Spinal cord (tissue), 9 donors: ENCODE measurements at regions not wholly inside any gene's neighbourhood (a gene's known extent, or its start where the extent isn't known, plus 50 kb on each side); places are given as distances from the start of the nearest gene placed in this dataset.

Experiments
- DNase-seq, 6 donors: peaks; one replicate each; pipeline versions ENCODE4 v3.0.0 to v3.0.0-alpha.2; 2013 to 2015; ENCODE audit warnings: low spot score in 6 of 6, low read depth in 4 of 6
- H3K27ac ChIP-seq: one replicate; pipeline ENCODE4 v1.5.1; 2013; ENCODE audit warnings: low read depth, low read length, control low read depth
- H3K27me3 ChIP-seq: one replicate; pipeline ENCODE4 v1.6.1; 2013; ENCODE audit warnings: low read length; ENCODE audit not compliant: control insufficient read depth, insufficient read depth
- H3K36me3 ChIP-seq: one replicate; pipeline ENCODE4 v1.6.1; 2013; ENCODE audit warnings: low read length; ENCODE audit not compliant: control insufficient read depth, insufficient read depth
- H3K4me1 ChIP-seq: one replicate; pipeline ENCODE4 v1.6.1; 2013; ENCODE audit warnings: low read length; ENCODE audit not compliant: control insufficient read depth, insufficient read depth
- H3K4me3 ChIP-seq: one replicate; pipeline ENCODE4 v1.5.1; 2013; ENCODE audit warnings: low read depth, low read length, control low read depth
- H3K9me3 ChIP-seq: one replicate; pipeline ENCODE4 v1.6.1; 2013; ENCODE audit warnings: low read length; ENCODE audit not compliant: control insufficient read depth, insufficient read depth
- WGBS: methylation state at CpG from one replicate; pipeline ENCODE4 v1.1.5; 2013; ENCODE audit warnings: missing lambda C conversion rate; ENCODE audit not compliant: insufficient coverage; 5-methylcytosine and 5-hydroxymethylcytosine counted together
- donor health status: healthy.

DNA sequence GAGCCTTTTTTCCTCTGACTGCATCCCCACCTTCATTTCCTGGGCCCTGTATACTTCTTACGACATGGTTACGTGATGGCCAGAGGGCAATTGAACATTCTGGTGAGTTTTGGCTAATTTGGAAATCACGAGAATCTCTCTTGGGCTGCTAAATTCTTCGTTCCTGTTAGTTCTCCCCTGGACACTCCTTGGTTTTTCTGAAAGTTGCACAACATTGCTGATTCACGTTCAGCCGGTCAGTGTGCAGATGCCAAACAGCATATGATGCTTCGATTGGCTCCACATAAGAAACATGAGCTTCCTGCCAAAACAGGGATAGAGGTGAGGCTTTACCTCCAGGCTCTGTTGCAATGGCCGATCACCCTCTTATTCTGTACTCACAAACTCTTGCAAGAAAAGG, 119.4 kb upstream of the LY86 start:
- no peaks in the 10 kb centered on the region for H3K36me3 ChIP-seq
- H3K27ac ChIP-seq = no peak overlapping the region
- no peaks in the 10 kb centered on the region for H3K27me3 ChIP-seq
- no peaks in the 10 kb centered on the region for H3K4me1 ChIP-seq
- H3K9me3 ChIP-seq = no peaks in the 10 kb centered on the region
- 87% methylated on average over 7 of the region's 8 CpGs for WGBS
- H3K4me3 ChIP-seq = no peak overlapping the region
- no peak for DNase-seq

DNA sequence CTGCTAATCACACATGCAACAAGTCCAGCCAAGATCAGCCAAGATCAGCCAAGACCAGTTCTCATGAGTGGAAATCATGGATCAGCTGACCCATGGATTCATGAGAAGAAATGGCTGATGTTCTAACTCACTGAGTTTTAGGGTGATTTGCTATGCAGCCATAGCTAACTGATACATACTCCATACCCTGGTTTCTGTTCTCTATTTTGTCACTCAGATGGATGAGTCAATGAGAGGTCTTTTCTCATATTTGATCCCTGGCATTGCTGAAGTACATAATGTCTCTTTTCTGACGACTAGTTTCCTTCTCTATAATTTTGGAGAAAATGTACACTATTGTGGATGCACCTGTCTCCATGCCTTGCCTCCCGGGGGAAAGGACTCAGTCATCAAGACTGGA, 118.4 kb upstream of the LY86 start:
- Histone ChIP-seq H3K27ac (no peak overlapping the region), H3K4me3 (no peak overlapping the region), H3K4me1 (no peaks in the 10 kb centered on the region), H3K27me3 (no peaks in the 10 kb centered on the region), H3K9me3 (no peaks in the 10 kb centered on the region), H3K36me3 (no peaks in the 10 kb centered on the region)
- WGBS = 93% methylated on average over 1 of the region's 2 CpGs
- no peak for DNase-seq

DNA sequence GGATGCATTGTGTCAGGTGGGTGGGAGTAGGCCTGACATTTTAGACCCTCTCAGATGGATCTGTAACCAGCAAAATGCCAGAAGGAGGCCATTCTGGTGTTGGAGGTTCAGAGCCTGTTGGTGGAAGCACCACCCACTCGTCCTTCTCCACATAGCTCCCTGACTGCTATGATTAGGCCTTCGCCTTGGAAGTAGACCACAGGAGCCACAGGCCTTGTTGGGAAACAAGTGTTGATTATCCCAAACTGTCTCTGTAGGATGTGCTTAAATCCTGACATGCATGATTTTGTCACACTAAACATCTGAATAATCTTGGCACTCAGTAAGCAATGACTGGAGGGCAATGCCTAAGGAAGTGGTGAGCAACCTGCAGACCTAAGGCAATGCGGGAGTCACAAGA, 117.2 kb upstream of the LY86 start:
- WGBS = 88% methylated on average over 1 of the region's 3 CpGs

DNA sequence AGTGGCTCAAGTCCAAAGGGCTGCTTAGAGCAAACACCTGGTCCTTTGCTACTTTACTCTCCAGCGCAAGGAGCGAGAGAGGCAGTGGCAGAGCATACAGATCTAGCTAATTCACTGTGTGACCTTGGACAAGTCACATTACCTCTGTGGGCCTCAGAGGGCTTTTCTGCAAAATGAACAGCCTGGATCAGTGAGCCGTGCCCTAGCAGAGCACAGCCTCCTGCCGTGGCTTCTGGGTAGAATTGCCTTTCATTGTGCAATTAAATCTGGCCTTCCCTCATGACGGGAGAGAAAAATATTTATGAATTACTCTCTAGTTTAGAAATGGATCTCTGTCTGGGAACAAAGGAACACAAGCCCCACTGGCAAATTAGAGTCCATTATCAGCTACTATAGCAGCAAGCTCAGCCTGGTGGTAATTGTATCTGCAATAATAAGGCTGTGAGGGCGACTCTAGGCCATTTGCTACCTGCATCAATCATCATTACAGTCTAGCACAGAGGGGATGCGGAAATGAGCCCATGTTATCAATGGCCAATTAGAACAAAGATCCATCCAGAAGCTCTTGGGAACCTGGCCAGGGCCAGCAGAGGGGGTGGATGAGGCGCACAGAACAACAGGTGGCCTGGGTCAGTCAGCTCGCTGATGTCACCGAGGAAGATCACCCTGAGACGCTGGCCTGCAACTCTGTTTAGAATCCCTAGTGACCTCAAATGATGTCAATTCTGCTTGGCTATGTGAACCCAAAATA, 114.2 kb upstream of the LY86 start:
- H3K4me1 ChIP-seq = no peaks in the 10 kb centered on the region
- DNase-seq = peak in 1 of 6 donors; percentile 59
- no peaks in the 10 kb centered on the region for H3K36me3 ChIP-seq
- H3K27me3 ChIP-seq = no peaks in the 10 kb centered on the region
- WGBS = 69% methylated on average over 7 of the region's 11 CpGs
- H3K4me3 ChIP-seq = no peak overlapping the region
- no peak overlapping the region for H3K27ac ChIP-seq
- H3K9me3 ChIP-seq = no peaks in the 10 kb centered on the region

More for the DNA sequence above, 117.2 kb upstream of the LY86 start:
- no peaks in the 10 kb centered on the region for H3K36me3 ChIP-seq
- H3K27ac ChIP-seq = no peak overlapping the region
- no peaks in the 10 kb centered on the region for H3K4me1 ChIP-seq
- no peak overlapping the region for H3K4me3 ChIP-seq
- no peaks in the 10 kb centered on the region for H3K9me3 ChIP-seq
- no peak for DNase-seq
- no peaks in the 10 kb centered on the region for H3K27me3 ChIP-seq

DNA sequence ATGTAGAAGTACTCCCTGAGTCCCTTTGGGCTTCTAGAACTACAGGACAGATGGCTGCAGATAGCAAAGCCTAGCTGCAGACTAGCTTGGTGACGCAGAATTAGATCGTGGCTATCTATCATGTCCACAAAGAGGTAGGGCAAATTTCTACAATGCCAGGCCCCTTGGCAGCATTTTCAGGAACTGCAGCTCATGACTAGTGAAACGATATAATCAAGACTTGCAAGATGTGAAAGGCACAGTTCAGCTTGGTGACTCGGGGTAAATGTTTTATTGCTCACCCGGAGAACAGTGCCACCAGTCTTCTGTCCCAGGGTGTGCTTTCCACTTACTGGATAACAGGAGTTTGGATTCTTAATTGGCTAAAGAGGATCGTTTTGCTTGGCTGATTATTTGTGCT, 108.7 kb upstream of the LY86 start:
- DNase-seq = peak; percentile 18 to 69 (median 38)

DNA sequence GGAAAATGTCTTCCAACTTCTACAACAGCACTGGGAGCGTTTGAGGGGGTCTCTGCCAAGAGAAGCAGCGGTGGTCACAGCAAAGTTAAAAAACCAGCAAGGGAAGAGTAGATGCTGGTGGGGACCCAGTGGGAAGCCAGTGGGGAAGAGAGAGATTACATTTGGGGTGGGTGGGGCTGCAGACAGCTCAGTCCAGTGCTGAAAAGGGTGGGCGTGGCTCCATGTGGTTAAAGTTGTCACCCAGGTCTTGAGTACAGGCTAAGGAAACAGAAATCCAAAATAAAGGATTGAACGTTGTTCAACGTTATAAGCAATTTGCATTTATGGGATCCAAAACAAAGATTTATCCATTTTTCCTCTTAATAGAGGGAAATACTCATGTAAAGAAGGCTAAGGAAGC, 106.3 kb upstream of the LY86 start:
- Histone ChIP-seq H3K9me3 (peaks cover 2% of the 10 kb centered on the region), H3K4me1 (no peaks in the 10 kb centered on the region), H3K4me3 (no peak overlapping the region), H3K27ac (no peak overlapping the region), H3K36me3 (no peaks in the 10 kb centered on the region), H3K27me3 (no peaks in the 10 kb centered on the region)
- 79% methylated on average over 3 of the region's 5 CpGs for WGBS
- DNase-seq = no peak

More for the DNA sequence above, 108.7 kb upstream of the LY86 start:
- no peaks in the 10 kb centered on the region for H3K4me1 ChIP-seq
- H3K4me3 ChIP-seq = no peak overlapping the region
- 31% methylated on average over 5 of the region's 6 CpGs for WGBS
- peaks cover 2% of the 10 kb centered on the region for H3K9me3 ChIP-seq
- H3K36me3 ChIP-seq = no peaks in the 10 kb centered on the region
- no peaks in the 10 kb centered on the region for H3K27me3 ChIP-seq
- no peak overlapping the region for H3K27ac ChIP-seq

DNA sequence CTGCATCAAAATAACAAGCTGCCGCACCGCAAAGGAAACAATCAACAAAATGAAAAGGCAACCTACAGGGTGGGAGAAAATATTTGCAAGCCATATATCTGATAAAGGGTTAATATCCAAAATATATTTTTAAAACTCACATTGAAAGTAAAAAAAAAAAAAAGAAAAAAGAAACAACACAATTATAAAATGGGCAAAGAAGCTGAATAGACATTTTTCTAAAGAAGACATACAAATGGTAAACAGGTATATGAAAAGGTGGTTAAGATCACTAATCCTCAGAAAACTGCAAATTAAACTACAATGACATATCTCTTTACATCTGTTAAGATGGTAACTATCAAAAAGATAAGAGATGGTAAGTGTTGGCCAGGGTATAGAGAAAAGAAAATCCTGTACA, 105.4 kb upstream of the LY86 start:
- no peak for DNase-seq
- Histone ChIP-seq H3K36me3 (no peaks in the 10 kb centered on the region), H3K27me3 (no peaks in the 10 kb centered on the region), H3K9me3 (peaks cover 2% of the 10 kb centered on the region), H3K4me3 (no peak overlapping the region), H3K27ac (no peak overlapping the region), H3K4me1 (no peaks in the 10 kb centered on the region)
- no CpG with 5 or more reads among the region's 2 CpGs for WGBS

DNA sequence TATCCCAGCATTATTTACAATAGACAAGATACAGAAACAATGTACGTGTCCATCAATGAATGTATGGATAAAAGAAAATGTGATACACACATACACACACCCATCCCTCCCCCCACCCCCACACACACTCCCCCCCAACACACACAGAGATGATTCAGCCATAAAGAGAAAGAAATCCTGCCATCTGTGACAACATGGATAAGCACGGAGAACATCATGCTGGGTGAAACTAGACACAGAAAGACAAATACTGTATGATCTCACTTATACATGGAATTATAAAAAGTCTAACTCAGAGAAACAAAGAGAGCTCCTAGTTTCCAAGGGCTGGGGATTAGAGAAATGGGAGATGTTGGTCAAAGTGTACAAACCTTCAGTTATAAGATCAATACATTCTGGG, 104.8 kb upstream of the LY86 start:
- Histone ChIP-seq H3K4me1 (no peaks in the 10 kb centered on the region), H3K27ac (no peak overlapping the region), H3K4me3 (no peak overlapping the region), H3K9me3 (peaks cover 2% of the 10 kb centered on the region), H3K36me3 (no peaks in the 10 kb centered on the region), H3K27me3 (no peaks in the 10 kb centered on the region)
- no peak for DNase-seq
- no CpG with 5 or more reads among the region's 2 CpGs for WGBS

DNA sequence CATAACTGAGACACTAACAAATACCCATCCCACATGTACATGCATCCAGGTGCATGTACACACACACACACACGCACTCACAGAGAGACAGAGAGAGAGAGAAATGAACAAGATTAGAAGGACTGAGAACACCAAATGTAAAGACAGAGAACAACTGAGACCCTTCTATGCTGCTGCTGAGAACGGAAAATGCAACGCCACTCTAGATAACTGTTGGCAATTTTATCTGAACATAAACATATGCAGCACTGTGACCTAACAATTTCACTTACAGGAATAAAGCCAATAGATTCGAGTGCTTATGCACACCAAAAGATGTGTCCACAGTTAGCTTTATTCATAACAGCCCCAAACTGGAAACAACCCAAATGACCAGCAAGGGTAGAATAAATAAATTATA, 103.8 kb upstream of the LY86 start:
- peaks cover 2% of the 10 kb centered on the region for H3K9me3 ChIP-seq
- WGBS = 60% methylated on average over 1 of the region's 4 CpGs
- H3K4me3 ChIP-seq = no peak overlapping the region
- H3K27ac ChIP-seq = no peak overlapping the region
- H3K36me3 ChIP-seq = no peaks in the 10 kb centered on the region
- H3K27me3 ChIP-seq = no peaks in the 10 kb centered on the region
- no peaks in the 10 kb centered on the region for H3K4me1 ChIP-seq
- no peak for DNase-seq

DNA sequence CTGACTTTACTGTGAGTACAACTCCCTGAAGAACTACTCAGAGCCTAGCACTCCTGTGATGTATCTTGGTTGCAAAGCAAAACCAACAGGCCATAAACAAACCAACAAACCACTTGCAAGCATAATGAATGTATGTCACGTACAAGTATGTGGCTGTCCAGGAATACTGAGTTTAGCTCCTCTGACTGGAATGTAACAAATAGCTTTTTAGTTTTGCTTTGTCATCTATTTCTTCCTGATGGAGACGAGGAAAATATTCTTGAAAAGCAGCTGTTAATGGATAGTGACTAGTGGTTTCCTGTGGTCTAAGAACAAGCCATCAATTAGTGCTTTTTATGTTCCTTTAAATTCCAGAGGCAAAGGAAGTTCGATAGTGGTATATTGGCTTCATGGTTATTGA, 101.9 kb upstream of the LY86 start:
- Histone ChIP-seq H3K9me3 (peaks cover 2% of the 10 kb centered on the region), H3K4me3 (no peak overlapping the region)
- no CpG with 5 or more reads among the region's 3 CpGs for WGBS

More for the DNA sequence above, 101.9 kb upstream of the LY86 start:
- peak in 1 of 6 donors; percentile 6 for DNase-seq
- H3K27me3 ChIP-seq = no peaks in the 10 kb centered on the region
- no peak overlapping the region for H3K27ac ChIP-seq
- H3K4me1 ChIP-seq = no peaks in the 10 kb centered on the region
- no peaks in the 10 kb centered on the region for H3K36me3 ChIP-seq
